Sciatic nerve (tissue), 2 donors: ENCODE measurements at regions not wholly inside any gene's neighbourhood (a gene's known extent, or its start where the extent isn't known, plus 50 kb on each side); places are given as distances from the start of the nearest gene placed in this dataset.
"Not testable (repeated sequence)": the region's sequence is repeated elsewhere in the genome, so short reads cannot be mapped to it uniquely, and the experiment has no call there.

Source experiments
- ATAC-seq: fragments of 200-7000 bp; cut with Tn5 transposase; one replicate; pipeline ENCODE4 v1.9.1; 2020; ENCODE audit warnings: mild to moderate bottlenecking, moderate library complexity
- DNase-seq: peaks from one replicate; pipeline ENCODE4 v3.0.0-alpha.2; 2020; ENCODE audit warnings: low spot score
- intact Hi-C: fragments of 100-400 bp; cut with DNase I; formaldehyde crosslinking; loops from one replicate; pipeline ENCODE4 v1.14.2; 2022
- donor health status: DM: no; HTN: no; CAD: no.
- donor health status: DM: no; HTN: no; CAD: no.

DNA sequence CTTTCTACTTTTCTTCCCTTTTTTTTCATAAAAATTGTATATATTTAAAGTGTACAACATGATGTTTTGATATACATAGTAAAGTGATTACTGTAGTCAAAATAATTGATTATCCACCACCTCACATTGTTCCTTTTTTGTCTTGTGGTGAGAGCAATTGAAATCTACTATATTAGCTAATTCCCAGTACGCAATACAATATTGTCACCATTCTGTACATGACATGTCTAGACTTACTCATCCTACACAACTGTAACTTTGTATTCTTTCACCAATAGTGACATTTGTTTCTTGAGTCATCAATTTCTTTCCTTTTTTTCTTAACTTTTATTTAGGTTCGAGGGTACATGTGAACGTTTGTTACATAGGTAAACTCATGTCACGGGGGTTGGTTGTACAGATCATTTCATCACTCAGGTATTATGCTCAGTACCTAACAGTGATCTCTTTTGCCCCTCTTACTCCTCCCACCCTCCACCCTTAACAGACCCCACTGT lies 265.2 kb downstream of the KCNRG start:
- ATAC-seq (no peak), DNase-seq (no peak)
- intact Hi-C loops, result no loop called here

DNA sequence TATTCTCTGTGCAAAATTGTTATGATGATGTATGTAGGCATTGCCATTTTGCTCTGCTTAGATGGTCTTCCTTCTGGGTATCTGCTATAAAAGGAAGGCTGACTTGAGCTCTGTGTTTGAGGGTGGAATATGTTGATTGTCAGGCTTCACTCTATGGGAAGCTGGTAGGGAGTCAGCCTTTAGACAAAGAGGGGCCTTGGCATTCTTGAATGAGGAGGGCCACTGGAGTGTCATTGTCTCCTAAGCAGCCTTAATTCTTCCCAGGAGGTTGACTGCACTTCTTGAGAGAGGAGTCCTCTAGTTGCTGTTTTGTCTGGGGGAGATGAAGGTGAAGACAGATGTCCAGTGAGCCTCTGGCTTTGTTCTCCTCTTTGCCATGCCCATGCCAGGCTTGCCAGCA lies 266.8 kb downstream of the KCNRG start:
- intact Hi-C loops, result no loop called here
- no peak for ATAC-seq
- no peak for DNase-seq

DNA sequence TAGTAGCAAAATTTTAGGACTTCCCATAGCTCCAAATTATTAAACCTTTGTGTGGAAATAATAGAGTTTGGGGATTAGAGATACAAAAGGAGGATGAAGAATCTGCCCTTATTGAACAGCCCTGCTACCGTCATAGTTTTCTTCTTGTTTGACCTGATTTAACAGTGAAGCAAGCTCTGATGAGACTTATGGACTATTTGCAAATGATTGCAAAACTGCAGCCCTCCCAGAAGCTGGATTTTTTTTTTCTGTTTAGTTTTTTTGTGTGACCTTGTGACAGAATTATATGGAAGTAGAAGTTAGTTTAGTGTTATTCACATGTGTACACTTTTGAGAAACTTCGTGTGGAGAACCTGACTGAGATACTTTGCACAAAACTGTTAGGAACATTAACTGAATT lies 267.8 kb downstream of the KCNRG start:
- DNase-seq, result no peak
- intact Hi-C loops, result no loop called here

DNA sequence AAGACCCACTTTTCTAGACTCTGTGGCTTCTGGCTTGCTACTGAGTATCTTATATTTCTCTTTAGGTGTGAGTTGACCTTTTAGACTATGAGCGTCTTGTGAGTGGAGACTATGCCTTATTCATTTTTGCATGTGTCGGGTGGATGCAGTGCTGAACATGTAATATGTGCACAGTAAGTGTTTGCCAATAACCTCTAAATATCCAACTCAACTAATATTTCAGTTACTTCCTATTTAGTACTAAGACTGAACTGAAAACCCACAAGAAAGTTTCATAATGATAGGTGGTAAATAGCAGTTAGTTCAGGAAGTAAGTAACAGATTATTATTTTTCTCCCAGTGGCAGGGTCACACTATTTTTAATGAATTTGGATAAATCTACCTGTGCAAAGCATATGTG lies 269.3 kb downstream of the KCNRG start:
- intact Hi-C loops, result no loop called here
- DNase-seq, result no peak
- no peak for ATAC-seq

More for the DNA sequence above, 267.8 kb downstream of the KCNRG start:
- no peak for ATAC-seq

DNA sequence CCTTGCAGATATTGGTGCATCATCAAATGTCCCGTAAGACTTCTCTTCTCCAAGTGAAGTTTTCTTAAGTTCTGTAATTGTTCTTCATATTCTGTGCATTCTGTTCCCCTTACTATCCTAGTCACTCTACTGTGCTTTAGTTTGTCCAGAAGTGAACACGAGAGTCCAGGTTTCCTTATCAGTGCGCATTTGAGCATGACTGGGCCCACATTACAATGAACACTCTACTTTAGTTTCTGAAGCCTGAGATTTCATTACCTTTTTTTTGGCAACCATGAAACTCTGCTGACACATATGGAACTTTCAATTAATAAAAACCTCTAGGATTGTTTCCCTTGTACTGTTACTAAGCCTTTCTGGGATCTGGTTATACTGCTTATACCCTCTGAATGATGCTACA lies 270.0 kb downstream of the KCNRG start:
- ATAC-seq, result no peak
- intact Hi-C loops, result no loop called here
- no peak for DNase-seq

DNA sequence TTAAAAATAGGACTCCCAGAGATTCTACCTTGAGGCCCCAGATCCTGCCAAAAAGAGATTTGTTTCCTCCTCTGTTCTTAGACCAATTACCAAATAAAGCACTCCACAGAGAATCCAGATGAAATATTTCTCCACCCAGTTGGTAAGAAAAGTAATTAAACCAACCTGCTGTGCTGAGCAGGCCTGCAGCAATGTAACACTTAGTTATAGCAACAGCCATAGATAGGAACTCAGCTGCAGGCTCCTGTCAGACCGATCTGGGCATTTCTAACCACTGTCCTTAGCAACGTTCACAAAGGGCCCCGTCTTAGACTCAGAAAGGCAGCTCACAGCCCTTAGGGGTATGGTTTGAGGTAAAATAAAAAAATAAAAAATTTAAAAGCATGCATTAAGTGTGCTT lies 271.1 kb downstream of the KCNRG start:
- ATAC-seq, result no peak
- DNase-seq, result no peak
- intact Hi-C loops, result no loop called here

DNA sequence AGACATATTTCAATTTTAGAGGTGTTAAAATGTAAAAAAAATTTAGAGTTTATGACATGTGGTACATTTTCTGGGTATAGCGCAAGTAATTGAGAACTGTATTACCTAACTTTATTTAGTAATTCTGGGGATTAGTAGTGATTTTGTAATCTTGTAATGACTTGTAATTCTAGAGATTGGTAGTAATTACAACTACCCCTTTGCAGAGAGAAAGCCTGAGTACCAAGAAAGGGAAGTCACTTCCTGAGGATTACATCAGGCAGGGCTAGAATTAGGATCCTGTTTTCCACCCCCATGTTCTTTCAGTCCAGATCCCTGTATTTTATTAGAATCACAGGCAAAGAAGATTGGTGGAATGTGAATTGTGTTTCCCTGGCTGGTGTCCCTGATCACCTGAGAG lies 274.9 kb downstream of the KCNRG start:
- intact Hi-C loops, result no loop called here
- no peak for DNase-seq

DNA sequence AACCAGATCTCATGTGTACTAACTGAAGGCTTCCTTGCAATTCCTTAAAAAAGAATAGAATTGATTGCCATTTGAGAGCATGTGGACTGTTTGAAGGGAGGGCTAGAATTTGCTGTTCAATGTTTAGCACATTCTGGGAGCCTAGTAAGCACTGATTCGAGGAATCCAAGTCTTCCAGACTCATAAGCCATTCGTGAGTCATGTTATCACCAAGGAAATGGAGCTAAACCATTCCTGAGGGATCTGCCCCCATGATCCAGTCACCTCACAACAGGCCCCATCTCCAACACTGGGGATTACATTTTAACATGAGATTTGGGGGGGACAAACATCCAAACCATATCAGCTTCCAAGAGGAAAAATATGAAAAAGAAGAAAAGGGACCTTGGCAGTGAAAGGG lies 276.4 kb downstream of the KCNRG start:
- ATAC-seq (no peak), DNase-seq (no peak)
- intact Hi-C loops, result no loop called here

More for the DNA sequence above, 274.9 kb downstream of the KCNRG start:
- ATAC-seq, result no peak

DNA sequence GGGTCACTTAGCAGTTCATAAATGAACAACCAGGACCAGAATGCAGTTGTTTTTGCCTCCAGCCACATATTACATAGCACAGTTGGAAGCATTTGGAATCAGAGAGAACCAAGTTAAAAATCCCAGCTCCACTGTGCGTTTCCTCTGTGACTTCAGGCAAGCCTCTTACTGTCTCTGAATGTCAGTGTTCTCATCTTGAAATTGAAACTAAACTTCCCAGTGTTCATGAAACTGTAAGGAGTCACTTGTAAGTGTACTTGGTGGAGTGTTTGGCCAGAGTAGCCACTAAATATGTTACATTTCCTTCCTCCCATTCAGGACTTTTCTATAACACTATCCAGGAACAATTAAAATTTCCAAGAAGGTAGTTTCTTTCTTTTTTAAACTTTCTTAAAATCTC lies 276.8 kb downstream of the KCNRG start:
- no peak for ATAC-seq
- intact Hi-C loops, result no loop called here
- no peak for DNase-seq

DNA sequence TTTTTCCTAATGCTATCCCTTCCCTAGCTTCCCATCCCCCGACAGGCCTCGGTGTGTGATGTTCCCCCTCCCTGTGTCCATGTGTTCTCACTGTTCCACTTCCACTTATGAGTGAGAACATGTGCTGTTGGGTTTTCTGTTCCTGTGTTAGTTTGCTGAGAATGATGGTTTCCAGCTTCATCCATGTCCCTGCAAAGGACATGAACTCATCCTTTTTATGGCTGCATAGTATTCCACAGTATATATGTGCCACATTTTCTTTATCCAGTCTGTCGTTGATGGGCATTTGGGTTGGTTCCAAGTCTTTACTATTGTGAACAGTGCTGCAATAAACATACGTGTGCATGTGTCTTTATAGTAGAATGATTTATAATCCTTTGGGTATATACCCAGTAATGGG lies 279.2 kb downstream of the KCNRG start:
- DNase-seq, ATAC-seq, intact Hi-C loops: not testable (repeated sequence)

DNA sequence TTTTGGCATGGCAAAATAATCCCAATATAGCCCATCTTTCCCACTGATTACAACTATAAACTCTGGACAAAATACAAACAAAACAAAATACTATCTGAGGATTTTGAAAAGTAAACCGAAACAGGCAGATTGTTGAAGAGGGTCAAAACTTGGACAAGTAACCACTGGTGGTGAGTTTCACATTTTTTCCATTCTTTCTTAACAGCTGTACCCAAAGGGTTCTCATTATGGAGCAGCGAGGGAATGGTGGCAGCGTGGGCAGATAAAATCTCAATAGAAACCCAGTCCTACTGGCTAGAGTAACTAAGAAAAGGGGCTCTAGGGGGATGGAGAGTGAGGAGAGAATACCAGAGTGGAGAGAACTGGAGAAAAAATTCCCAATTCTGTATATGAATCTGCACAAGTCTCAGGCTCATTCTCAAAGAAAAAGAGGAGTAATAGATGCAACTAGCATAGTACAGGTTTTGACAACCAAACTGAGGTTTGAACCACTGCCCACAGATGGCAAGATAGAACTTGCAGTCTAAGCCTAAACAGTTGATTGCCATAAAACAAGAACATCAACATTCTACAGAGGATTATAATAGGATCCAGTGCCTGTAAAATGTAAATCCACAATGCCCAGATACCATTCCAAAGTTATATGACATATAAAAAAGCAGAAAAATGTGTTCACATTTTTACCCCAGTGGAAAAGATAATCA lies 284.5 kb downstream of the KCNRG start:
- intact Hi-C loops, result loop anchor here (5.0 kb wide), 1 partner anchor 1323 kb away; no protein-coding TSS in a partner anchor
- ATAC-seq (no peak), DNase-seq (no peak)

DNA sequence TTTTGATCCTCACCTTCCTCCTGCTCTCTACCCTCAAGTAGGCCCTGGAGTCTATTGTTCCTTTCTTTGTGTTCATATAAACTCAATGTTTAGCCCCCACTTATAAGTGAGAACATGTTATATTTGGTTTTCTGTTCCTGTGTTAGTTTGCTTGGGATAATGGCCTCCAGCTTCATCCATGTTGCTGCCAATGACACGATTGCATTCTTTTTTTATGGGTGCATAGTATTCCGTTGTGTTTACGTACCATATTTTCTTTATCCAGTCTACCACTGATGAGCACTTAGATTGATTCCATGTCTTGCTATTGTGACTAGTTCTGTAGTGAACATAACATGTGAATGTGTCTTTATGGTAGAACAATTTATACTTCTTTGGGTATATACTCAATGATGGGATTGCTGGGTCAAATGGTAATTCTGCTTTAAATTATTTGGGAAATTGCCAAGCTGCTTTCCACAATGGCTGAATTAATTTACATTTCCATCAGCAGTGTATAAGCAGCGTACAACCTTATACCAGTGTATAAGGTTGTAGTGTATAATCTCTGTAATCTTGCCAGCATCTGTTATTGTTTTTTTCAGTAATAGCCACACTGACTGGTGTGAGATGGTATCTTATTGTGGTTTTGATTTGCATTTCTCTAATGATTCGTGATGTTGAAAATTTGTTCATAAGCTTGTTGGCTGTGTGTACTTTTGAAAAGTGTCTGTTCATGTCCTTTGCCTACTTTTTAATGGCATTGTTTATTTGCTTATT lies 288.9 kb downstream of the KCNRG start:
- ATAC-seq (no peak), DNase-seq (no peak)
- intact Hi-C loops, result loop anchor here (5.0 kb wide), 1 partner anchor 1318 kb away; no protein-coding TSS in a partner anchor

DNA sequence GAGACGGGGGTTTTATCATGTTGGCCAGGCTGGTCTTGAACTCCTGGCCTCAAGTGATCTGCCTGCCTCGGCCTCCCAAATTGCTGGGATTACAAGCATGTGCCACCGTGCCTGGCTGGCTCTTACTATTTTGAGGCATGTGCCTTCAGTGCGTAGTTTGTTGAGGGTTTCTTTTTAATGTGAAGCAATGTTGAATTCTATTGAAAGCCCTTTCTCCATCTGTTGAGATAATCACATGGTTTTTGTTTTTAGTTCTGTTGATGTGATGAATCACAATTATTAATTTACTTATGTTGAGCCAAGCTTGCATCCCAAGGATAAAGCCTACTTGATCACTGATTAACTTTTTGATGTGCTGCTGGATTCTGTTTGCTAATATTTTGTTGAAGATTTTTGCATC lies 290.9 kb downstream of the KCNRG start:
- intact Hi-C loops, result no loop called here
- DNase-seq, result no peak
- ATAC-seq, result no peak

DNA sequence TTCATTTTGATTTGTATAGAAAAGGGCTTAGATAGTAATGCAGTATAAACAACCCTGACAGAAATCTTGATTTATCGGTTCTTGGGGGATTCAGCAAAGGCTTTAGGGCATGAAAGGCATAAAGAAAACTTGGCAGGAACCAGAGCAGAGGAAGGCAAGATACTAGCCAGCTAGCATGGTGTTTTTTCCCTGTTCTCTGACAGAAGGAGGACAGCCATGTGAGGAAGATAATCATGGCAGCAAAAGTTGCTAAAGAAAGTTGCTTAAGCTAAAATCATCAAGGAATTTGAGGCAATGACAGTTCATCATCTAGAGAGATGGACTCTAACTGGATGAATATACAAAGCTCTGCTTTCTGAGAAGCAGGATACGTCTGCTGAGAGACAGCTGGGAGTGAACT lies 294.1 kb downstream of the KCNRG start:
- DNase-seq (no peak), ATAC-seq (no peak)
- intact Hi-C loops, result no loop called here

DNA sequence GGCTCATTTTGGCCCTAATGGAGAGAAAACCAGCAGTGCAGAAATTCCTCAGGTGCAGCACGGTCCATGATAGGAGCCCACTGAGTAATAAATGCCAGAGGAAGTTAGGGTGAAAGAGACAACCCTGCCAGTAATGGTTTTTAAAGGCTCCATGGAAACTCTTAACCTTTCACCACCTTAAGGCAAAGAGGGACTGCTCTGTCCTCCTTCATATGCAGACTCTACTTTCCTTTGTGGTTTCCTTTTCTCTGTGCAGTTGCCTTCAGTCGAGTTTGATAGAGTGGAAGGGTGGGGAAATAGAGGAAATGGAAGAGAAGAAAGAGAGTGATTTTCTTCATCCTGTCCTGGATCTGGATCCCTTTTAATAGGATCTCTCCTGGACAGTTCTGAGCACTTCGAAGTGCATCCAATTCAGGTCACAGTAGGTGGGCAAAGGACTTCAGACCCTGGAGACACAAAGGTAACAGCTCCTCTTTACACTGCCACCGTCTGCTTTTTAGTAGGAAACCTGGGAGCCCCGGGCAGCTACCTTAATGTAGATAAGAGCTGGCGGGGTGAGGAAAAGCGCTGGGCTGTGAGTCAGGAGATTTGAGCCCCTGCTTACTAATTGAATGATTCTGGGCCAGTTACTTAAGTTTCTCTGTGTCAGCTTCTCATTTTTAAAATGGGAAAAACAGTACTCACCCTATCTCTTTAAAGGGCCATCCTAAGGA lies 294.8 kb downstream of the KCNRG start:
- DNase-seq (no peak), ATAC-seq (no peak)
- intact Hi-C loops, result no loop called here

DNA sequence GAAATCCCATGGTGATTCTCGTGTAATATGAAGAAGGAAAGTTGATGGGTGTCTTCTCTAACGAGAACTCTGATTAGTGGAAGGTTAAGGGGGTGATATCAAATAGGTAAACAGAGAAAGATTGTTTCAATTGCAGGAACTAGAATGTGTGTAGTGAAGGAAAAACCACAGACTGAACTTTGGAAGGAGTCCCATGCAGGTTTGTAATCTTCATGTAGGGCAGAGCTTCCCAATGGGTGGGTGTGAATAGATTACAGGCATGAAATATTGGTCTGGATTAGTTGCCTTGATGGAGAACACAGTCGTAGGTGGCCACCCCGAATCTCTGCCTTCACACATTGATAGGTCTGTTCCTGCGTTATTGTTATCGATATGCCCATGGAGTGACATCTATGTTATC lies 295.5 kb downstream of the KCNRG start:
- intact Hi-C loops, result no loop called here
- ATAC-seq, result no peak

DNA sequence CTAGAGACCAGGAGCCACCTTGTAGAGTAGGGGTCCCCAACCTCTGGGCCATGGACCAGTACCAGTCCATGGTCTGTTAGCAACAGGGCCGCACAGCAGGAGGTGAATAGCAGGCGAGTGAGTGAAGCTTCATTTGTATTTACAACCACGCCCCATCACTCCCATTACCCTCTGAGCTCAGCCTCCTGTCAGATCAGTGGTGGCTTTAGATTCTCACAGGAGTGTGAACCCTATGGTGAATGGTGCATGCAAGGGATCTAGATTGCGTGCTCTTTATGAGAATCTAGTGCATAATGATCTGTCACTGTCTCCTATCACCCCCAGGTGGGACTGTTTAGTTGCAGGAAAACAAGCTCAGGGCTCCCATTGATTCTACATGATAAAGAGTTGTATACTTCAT lies 303.6 kb downstream of the KCNRG start:
- intact Hi-C loops, result loop anchor here (5.0 kb wide), 1 partner anchor 333 kb away; no protein-coding TSS in a partner anchor
- ATAC-seq, result no peak
- no peak for DNase-seq

More for the DNA sequence above, 295.5 kb downstream of the KCNRG start:
- DNase-seq, result no peak

DNA sequence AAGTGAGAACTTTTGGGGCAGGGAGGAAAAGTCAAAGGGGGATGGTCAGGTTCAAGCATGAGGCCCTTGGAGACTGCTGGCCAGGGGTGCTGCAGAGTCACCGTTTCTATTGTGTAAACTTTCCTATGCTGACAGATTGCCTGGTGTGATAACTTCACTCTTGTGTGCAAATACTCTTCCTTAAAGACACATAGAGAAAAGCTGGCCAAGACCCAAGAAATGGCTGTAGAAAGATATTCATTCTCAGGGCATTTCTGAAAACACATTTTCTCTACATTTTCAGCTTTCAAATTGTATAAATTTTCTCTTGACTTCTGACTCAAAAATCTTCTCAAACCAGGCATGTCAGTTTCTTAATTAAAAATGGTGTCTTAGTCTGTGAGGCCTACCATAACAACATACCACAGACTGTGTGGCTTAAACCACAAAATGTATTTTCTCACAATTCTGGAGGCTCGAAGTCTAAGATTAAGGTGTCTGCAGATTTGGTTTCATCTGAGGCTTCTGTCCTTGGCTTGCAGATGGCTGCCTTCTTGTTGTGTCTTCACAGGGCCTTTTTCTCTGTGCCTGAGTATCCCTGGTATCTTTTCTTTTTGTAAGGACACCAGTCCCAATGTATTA lies 304.5 kb downstream of the KCNRG start:
- intact Hi-C loops, result loop anchor here (5.0 kb wide), 1 partner anchor 333 kb away; no protein-coding TSS in a partner anchor
- ATAC-seq (no peak), DNase-seq (no peak)

DNA sequence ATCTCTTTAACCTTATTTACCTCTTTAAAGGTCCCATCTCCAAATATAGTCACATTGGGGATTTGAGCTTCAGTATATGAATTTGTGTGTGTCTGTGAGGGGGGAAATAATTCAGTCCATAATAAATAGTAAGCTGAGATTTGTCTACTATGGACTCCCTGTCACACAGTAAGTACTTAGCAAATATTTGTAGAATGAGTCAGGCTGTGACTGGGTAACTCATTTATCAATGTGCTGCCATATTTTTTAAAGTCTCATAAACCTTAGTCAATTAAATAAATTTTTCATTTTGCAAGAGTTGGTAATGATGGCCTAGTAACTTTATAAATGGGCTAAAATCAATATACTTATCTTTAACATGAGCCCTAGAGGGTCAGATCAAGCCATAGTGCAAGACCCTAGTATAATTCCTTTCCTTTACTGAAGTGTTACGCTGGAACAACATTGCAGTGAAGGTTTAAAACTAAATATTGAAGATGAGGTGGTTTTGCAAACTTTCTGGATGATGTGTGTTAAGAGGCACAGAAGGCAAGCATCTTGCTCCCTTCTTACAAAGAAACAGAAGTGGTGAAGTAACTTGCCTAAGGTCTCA lies 305.1 kb downstream of the KCNRG start:
- intact Hi-C loops, result no loop called here
- DNase-seq, result no peak
- no peak for ATAC-seq
